ENCODE measurements at regions not wholly inside any gene's neighbourhood (a gene's known extent, or its start where the extent isn't known, plus 50 kb on each side); places are given as distances from the start of the nearest gene placed in this dataset.
"Not testable (repeated sequence)": the region's sequence is repeated elsewhere in the genome, so short reads cannot be mapped to it uniquely, and the experiment has no call there.

DNA sequence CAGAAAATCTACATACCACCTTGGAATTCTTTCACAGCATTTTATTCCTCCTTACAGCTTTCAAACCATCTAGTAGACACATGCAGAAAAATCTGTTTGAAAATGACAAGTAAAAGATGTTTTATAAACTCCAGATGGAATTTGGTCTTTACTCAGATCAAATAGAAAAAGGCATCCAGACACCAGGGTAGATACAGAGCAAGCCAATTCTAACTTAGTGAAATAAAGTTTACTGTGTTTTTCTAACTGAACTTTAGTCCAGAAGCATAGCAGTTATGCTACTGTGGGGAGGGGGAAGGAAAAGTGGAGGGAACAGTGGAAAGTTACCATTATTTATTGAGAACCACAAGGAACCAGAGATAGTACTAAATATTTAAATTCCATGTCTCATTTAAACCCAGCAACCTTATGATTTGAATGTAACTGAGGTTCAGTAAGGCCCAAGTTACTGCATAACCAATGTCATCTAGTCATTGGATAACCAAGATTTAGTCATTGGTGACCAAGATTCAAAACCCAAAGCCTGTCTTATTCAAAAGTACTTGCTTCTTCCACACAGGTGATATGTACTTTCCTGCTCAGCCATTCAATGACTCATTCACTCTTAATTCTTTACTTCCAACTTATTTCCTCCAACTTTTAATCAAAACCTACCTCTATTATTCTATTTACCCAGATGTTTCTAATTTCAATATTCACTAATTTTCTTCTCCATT is 57.7 kb downstream of the RAD51AP2 start:
- no peak for DNase-seq

GRCh38 chr2:17455343-17455742 is 62.9 kb downstream of the RAD51AP2 start:
- DNase-seq, result no peak

DNA sequence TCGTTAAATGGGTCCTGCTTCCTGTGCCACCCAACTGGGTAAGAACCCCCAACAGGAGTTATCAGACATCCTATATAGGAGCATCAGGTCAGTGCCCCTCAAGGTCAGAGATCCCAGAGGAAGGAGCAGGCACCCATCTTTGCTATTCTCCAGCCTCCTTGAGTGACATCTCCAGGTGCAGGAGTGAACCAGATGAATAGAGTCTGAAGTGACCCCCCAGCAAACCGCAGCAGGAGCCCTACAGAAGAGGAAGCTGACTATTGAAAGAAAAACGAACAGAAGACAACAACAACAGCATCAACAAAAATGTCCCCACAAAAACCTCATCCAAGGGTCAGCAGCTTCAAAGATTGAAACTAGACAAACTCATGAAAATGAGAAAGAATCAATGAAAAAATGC is 72.0 kb downstream of the RAD51AP2 start:
- DNase-seq, result not testable (repeated sequence)

DNA sequence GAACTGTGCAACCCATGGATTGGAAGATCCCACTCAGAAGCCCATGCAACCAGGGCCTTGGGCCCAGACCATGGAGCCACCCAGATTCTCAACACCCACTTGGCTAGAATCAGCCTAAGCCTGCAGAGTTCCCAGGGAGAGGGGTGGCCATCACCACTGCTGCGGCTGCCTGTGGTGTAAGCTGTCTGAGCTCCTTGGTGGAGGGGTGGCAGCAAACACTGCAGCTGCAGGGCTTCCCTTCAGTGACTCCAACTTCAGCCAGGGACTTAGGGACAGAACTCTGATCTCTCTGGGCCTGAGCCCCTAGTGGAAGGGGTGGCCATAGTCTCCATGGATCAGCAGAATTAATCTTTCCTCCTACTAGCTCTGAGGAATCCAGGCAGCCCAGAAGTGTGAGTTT is 72.5 kb downstream of the RAD51AP2 start:
- no peak for DNase-seq

- no peak for DNase-seq
These were observed 75.9 kb downstream of the RAD51AP2 start for GRCh38 chr2:17442334-17442733.

DNA sequence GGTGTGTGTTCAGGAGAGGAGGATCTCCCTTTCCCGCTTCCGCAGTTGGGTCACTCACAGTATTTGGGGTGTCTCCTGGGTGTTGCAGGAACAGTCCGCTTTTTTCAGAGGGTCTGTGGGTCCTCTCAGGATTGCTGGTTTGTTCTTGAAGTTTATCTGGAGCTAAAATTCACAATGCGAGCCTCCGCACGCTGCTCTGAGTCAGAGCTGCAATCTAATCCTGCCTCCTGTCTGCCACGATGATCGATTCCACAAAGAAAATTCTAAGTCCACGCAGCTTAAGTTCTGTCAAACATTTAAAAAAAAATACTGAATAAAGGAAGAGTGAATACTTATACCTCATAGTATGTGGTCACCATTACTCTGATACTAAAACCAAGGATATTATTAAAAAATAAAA is 76.5 kb downstream of the RAD51AP2 start:
- no peak for DNase-seq

DNA sequence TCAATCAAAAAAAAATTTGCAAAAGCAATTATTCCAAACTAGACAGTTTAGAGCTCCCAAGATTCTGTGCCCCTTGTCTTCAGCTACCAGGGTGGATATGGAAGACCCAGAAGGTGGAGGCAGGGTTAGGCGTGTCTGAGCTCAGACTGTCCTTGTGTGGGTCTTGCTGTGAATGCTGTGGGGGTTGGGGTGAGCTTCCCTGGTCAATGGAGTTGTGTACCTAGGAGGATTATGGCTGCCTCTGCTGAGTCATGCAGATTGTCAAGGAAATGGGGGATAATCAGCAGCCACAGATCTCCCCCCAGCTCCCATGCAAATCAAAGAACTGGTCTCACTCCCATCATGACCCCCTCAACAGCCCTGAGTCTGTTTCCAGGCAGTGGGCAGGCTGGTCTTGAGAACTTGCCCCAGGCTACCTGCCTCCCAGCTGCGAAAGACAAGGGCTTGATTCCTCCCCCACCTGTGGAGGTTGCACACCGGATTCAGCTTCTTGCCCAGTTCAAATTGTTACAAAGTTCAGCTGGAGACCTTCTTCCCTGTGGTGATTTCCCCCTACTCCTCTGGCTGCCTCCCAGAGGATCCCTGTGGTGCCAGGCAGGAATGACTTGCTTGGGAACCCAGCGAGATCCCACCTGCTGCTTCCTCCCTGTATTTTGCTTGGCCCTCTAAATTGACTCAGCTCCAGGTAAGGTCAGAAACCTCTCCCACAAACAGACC is 77.0 kb downstream of the RAD51AP2 start:
- DNase-seq, result no peak

DNA sequence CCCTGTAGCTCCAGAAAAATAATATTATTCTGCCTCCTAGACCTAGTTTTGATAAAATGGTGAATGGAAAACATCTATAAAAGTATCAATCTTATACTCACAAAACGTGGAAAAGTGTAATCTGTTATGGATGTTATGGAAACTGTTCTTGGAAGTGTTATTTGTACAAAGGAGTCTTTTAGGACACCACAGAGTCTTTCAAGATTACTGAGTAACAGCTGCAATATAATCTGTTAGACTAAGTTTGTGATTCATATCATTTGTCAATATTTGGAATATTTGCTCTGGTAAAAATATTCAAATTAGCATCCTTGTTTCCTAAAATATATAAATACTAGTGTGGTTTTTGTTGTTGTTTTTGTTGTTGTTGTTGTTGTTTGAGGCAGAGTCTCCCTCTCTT is 87.9 kb downstream of the RAD51AP2 start:
- no peak for DNase-seq

GRCh38 chr2:17429130-17429529 is 89.1 kb downstream of the RAD51AP2 start:
- DNase-seq, result no peak

DNA sequence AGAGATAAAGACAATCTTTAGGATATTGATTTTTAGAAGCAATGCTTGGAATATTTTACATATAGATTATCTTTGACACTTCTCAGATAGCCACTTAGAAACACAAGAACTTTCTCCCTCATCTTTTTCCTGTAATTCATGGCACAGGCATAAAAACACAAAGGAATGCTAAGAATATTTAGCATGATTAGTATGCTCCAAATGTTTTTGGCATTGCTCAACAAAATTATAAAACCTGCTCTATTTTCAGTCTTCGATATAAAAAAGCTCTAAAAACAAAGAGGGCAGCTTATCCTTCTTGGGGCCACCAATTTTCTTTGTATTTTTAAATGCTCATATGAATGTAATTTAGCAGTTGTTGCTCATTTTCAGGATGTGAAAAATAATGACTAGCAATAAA is 90.8 kb downstream of the RAD51AP2 start:
- DNase-seq, result no peak

- no peak for DNase-seq
These were observed 91.5 kb downstream of the RAD51AP2 start for GRCh38 chr2:17426743-17427142.

- no peak for DNase-seq
These were observed 96.2 kb downstream of the RAD51AP2 start for GRCh38 chr2:17422061-17422460.

DNA sequence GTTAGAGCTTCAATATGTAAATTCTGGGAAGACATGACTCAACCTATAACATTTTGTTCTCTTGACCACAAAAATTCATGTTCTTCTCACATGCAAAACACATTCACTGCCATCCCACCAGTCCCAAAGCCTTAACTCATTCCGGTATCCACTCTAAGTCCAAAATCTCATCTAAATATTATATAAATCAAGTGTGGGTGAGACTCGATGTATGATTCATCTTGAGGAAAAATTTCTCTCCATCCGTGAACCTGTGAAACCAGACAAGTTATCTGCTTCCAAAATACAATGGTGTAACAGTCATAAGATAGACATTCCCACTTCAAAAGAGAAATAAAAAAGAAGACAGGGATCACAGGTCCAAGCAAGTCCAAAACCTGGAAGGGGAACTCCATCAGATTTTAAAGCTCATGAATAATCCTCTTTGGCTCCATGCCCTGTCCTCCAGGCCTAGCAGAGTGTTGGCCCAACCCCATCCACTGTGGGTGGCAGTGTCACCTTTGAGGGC is 101.3 kb downstream of the RAD51AP2 start:
- DNase-seq, result no peak

- DNase-seq, result no peak
These were observed 105.2 kb downstream of the RAD51AP2 start for GRCh38 chr2:17413036-17413435.

DNA sequence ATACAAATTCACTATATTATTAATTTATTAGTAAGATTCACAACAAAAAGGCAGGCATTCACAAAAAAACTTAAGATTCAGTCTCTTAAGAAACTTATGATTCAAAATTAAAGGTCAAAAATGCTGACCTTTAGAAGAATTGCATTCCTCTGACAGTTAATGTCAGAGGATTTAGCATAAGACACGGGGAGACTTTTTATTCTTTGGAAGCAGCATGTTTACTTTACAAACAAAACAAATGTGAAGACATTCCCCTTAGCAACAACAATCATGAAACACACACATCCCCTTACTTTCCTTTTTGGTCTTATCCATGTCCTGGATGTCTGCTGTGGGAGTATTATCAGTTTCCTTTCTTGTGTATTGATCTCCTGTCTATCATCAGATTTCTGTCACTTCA is 117.1 kb downstream of the RAD51AP2 start:
- no peak for DNase-seq

DNA sequence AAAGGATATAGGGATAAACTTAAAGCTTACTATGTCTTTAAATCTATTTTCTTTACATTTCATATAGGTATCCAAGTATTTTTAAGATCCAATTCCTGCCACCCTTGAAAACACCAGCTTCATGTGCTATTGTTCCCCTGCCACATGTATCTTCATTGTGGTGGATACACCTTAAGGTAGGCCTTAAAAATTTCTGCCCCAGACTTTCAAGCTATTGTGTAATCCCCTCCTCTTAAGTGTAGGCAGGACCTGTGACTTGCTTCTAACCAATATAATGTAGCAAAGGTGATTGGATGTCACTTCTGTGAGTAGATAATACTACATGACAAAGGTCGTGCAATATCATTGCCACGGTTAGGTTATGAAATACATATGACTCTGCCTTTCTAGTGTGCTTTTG is 119.5 kb downstream of the RAD51AP2 start:
- no peak for DNase-seq

DNA sequence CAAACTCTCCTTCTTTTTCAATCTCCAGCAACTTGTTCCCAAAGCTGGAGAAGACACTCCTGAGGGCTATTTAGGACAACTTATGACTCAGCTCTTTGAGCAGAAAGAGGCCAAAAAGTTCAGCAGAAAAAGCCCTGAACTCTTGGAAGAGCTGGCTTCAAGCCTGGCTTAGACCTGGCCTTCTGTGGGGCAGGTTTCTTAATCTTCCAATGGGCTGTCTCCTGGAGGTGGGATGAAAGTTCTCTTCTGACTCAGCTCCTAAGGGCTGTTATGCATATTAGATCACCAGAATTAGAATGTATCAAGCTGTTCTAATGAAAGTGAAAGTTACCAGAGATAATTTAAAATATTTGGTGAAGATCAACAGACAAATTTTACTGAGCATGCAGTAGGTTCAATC is 129.4 kb downstream of the RAD51AP2 start:
- no peak for DNase-seq

- no peak for DNase-seq
These were observed 130.6 kb downstream of the RAD51AP2 start for GRCh38 chr2:17387591-17387990.

GRCh38 chr2:17386771-17387170 is 131.5 kb downstream of the RAD51AP2 start:
- no peak for DNase-seq

DNA sequence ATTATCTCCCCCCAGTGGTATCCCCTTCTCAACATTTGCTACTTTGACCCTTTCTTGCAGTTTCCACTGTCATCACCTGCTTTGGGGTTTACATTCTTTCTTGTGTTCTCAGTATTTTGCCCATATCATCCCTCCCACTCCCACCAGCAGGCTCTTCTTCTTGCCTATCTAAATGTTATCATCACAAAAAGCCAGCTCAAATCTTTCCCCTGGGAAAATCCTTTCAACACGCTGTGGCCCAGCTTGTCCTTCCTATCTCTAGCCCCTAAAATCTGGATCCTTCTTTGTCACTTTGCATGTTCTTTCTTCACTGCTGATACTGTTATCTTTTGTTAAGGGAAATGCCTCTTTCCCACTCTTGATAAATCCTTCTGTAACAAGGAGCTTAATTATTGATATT is 138.2 kb downstream of the RAD51AP2 start:
- DNase-seq, result no peak

DNA sequence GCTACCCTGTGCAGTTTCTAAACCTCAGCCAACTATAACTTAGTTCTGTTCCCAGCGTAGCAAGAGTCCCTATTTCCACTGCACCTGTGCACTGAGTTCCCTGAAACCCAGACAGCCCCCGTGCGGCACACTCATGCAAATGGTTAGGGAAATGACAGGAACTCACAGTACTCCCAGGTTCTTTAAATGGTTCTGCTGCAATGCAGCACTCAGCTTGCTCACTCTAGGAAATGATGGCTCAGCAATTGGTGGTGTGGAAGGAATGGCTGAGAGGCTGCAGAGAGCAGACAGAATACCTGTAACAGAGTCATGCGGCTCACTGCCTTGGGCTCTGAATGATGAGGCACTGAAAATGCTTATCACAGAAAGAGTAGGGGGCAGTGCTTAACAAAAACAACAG is 143.0 kb downstream of the RAD51AP2 start:
- DNase-seq, result no peak

DNA sequence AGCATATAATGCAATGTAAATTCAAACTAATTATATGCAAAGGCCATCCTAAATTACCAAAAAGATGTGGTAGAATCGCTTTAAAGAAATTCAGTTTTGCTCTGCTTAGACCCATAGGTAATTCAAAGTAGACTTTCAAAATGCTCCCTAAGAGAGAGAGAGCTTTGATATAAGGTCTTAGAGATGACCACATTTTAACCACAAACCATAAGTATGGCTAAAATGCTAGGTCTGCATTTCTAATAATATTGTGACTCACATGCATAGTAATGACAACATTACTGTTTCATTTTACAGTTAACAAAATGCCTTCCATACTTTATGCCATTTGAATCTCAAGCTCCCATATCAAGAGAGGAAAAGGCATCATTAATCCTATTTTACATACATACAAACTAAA is 144.5 kb downstream of the RAD51AP2 start:
- no peak for DNase-seq

- DNase-seq, result no peak
These were observed 145.2 kb downstream of the RAD51AP2 start for GRCh38 chr2:17373041-17373440.

- no peak for DNase-seq
These were observed 154.4 kb downstream of the RAD51AP2 start for GRCh38 chr2:17363846-17364245.

DNA sequence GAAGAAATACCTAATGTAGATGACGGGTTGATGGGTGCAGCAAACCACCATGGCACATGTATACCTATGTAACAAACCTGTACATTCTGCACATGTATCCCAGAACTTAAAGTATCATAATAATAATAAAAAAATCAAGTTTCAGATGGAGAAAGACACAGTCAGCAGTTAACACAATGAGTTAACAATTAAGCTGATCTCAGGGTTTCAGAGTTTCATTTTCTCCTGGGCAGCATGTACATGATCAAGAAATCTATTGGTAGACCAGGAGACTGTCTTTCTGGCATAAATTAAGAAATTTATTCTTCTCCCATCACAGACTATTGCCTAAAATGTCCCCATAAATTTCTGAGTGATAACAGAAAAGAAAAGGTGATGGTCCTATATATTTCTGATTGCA is 155.3 kb downstream of the RAD51AP2 start:
- DNase-seq, result no peak
